Activated CD4-positive, alpha-beta T cell treated with anti-CD3 and anti-CD28 coated beads, Interleukin-2, amount 50 U/mL, for 48 hours (primary cell): ENCODE measurements at regions not wholly inside any gene's neighbourhood (a gene's known extent, or its start where the extent isn't known, plus 50 kb on each side); places are given as distances from the start of the nearest gene placed in this dataset.
"Not testable (repeated sequence)": the region's sequence is repeated elsewhere in the genome, so short reads cannot be mapped to it uniquely, and the experiment has no call there.

Experiments used
- DNase-seq, 2 experiments: peaks; one replicate each; pipeline ENCODE4 v3.0.0-alpha.2; 2020

DNA sequence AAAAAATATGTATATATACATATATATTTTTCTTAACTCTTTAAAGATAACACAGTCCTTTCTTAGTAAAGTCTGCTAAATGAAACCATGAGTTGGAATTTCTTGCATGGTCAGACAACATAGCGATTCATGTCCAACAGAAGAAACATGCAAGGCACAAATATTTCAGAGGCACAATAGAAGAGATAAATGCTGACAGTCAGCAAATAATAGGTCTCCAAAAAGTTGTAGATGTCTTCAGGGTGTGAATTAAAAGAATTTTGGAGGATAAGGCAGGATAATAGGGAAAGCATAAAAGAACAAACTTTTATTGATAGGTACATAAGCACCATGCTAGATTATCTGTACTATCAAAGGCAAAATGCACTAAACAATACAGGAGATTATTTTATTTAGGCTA, 800.2 kb downstream of the PLCL1 start:
- no peak for DNase-seq

DNA sequence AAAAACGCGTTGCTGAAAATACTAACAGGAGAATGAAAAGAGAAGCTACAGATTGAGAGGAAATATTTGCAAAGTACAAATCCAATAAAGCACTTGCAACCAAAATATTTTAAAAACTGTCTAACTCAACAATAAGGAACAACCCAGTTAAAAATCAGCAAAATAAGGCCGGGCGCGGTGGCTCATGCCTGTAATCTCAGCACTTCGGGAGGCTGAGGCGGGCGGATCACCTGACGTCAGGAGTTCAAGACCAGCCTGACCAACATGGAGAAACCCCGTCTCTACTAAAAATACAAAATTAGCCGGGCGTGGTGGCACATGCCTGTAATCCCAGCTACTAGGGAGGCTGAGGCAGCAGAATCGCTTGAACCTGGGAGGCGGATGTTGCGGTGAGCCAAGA, 798.6 kb downstream of the PLCL1 start:
- not testable (repeated sequence) for DNase-seq

DNA sequence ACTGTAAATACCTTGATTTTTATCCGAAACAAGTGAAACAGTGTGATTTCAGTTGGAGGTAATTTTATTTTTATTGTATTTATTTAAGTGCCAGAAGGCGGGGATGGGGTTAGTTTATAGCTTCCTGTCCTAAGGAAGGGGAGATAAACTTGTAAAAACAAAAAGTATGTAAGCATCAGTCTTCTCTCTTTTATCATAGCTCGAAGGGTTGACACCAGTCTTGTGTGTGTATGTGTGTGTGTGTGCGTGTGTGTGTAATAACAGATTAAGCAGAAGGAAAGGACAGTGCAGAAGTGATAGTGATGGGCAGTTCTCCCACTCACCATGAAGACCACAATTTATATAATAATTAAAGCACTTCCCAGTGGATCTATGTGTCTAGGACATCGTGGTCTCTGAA, 793.3 kb downstream of the PLCL1 start:
- DNase-seq, result no peak

DNA sequence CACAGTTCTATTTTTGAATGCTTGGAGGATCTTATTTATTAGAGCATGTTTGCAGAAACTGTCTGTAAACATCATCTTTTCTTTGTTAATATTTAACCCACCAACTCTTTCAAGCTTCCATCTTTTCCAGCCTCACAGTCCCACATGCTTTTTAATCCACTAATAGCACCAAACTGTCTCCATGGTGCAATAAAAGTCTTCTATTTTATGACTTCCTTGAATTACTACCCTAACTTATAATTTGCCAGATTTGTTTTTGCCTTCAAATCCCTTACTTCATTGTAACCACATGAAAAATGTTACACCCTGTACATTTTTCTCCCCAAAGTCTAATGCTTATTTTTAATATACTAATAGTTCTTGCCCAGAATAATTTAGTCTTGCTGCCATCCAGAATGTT, 792.6 kb downstream of the PLCL1 start:
- DNase-seq, result no peak

DNA sequence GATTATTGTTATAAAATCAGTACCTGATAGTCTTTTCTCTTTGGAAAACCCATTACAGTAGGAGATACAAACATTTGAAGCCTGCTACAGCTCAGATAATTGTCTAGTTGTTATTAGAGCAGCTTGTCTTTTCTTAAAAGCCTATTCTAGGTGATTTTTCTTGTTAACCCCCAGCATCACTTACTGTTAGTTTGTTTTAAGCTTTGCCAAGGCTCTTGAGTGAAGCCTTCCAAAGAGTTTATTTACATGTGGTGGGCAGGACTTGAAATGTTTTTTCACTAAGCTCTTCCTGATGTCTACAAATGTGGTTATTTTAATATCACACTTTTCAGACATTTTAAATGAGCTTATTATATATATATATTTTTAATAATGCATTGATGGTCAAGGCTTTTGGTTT, 791.3 kb downstream of the PLCL1 start:
- DNase-seq, result no peak

DNA sequence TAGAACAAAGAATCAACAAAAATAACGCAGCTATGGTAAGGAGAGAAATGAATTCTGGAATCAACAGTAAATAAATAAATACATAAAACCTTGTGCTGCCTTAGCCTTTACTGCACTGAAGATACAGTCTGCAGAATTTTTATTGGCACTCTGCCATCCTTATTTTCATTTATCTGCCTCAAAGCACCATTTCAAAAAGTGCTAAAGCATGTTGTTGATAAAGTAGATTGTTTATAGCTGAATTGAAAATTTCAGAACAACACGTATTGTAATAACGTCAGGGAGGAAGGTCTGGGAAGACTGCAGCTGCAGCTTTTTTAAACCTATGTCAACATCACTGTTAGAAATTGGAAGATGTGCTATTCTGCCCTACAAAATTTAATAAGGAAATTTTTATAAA, 787.2 kb downstream of the PLCL1 start:
- no peak for DNase-seq

DNA sequence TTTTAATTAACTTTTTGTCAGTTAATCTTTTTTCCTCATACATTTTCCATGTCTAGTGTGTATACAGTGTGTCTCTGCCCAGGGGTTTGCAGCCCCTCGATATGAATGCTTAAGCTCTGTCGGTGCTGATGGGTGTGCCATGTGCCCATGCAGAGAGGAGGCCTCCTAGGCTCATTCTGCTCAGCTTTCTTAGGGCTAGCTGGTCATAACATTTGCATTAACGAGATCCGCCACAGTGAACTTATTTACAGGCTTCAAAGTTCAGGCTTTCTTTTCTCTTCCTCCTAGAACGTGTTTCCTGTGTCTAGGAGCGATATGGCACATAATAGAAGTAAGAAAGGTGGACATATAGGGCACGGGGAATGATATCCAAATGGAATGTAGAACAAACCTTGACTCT, 783.3 kb downstream of the PLCL1 start:
- no peak for DNase-seq

DNA sequence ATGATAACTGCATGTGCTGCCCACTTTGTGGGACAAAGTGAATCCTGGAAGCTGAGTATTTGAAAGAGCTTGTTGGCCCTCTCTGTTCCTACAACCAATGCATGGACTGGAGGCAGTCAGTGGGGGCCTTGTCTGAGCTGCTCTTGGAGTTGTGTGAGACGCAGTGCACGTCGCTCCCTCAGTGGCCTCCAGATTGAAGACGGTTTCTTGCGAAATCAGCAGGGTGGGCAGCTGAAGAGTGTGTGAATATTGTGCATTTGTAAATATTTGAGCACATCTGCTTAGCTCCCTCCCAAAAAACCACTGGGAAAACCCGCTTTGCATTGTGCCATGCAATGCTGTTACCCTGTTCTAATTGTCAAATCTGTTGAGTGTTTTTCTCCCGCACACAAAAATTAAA, 782.8 kb downstream of the PLCL1 start:
- DNase-seq, result no peak

DNA sequence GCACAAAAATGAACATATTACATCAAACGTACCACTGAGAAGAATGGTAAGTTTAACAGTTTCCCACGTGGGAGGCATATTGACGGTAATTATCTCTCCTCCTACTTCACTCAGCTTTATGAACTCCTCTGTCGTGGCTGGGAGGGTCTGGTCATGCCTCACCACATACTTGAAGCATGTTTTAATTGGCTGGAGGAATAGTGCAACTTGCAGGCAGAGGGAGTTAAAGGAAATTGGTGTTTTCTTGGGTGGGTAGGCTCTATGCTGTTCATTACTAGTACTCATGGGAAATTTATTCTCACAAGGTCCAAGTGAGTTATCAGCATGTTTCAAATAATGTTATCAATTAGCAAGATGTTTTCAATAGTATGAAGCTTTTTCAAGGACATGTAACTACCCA, 767.0 kb downstream of the PLCL1 start:
- DNase-seq, result no peak

DNA sequence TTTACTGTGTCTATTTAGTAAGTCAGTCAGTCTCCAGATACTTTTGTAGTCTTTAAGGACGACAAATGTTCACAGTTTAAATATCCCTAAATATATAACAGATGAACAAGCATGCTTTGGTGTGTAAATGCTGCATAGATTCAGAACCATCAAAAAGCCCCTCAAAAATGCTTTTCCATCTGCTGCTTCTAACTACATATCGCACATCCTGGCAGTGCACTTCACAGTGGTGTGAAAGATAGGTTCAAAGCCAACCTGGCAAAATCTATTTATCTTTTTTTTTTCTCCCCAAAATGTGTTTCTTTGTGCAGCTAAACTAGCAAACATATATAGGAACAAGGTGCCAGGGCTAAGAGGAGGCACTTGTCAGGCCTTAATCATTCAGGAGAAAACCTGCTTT, 753.8 kb downstream of the PLCL1 start:
- no peak for DNase-seq

DNA sequence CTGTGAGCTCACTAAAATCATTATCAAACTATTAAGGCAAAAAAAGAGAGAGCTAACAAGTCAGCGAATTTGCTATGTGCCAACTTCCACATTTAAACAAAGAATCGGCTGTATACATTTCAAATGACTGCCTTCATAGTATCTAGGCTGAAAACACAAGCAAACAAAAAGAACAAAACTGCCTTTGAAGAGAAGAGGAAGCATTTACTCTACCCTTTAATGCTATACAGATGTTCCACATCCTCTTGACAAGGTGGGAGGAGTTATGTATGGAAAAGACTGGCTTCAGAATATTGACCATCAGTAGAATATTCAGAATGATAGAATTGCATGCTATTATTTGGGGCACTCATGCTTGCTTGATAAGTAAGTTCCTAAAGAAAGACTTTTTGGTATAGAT, 741.7 kb downstream of the PLCL1 start:
- DNase-seq, result no peak

DNA sequence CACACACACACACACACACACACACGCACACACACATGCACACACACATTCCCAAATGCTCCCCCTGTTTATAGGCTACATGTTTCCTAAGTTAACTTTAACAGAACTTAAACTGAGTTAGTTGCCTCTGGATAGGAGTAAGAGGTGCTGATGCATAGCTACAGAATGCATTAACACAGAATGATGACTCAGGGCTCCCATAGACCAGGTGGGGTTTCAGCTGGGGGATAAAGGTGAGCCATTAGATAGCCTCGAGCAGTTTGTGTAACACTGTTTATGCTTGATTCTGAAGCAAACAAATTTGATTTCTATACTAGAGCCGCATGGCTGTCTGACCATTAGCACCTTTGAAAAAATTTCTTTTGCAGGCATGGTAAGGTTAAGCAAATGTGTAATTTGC, 741.0 kb downstream of the PLCL1 start:
- DNase-seq, result no peak

DNA sequence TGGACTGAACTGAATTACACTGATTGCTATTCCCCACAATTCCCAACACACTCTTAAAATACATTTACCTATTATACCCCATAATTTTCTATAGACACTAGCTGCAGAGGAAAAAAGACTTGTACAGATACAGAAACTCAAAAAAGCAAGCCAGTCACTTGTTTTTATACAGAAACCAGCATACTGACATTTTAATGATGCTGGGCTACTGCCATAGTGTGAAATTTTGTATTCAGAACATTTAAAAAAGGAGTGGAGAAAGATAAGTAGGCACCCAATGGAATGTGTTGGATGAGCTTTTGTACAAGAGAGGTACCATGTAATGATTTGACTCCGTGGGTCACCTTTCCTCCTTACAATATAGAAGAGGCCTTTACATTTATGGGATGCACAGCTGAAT, 740.1 kb downstream of the PLCL1 start:
- no peak for DNase-seq

DNA sequence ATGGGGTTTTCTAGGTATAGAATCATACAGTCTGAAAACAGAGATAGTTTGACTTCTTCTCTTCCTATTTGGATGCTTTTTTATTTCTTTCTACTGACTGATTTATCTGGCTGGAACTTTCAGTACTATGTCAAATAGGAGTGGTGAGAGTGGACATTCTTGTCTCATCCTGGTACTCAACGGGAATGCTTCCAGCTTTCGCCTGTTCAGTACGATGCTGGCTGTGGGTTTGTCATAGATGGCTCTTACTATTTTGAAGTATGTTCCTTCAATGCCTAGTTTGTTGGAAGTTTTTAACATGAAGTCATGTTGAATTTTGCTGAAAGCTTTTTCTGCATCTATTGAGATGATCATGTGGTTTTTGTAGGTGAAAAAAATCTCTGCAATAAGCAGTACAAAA, 730.4 kb downstream of the PLCL1 start:
- DNase-seq, result no peak

DNA sequence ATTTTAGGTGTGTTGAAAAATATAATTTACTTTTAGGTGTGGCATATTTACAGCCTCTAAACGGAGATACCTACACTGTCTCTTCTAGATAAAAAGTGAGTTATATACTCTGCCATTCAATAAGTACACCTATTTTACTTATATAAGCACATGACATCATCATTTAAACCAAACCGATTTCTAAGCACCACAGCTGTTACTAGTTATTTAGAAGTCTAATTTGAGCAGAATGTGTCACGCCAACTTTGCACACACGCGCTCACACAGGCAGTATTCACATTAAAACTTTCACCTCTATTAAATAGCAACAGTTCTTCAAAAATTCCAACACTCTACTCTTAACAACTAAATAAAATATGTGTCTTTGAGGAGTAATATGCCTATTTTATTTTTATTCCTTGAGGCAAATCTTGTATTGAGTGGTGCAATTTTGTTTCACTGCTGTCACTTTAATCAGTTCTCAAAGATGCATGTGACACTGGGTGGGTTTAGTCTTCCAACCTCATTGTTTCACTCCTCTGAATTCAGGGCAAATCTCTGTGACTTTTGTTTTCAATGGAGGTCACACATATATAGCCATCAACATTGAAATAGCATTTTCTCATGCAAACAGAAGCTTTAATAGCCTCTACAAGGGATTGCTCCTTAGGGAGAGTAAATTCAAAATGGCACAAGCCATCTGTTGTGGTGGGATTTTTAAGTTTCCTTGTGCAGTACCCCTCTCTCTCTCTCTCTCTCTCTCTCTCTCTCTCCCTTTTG, 721.0 kb downstream of the PLCL1 start:
- no peak for DNase-seq

DNA sequence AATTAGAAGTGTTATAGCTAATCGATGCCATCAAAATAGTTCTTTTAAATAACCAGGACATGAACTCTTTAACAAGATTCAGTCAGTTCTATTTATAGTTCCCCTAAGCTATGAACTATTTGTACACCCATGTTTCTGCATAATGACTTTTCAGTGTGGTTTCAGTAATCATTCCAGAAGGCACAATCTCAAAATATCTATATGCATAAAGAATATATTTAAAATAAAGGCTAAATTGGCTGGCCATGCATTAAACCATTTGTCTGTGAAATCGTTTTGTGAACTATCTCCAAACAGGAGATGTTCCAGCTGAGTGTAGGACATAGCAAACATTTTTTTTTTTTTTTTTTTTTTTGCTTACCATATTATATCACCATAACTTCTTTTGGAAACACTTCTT, 719.3 kb downstream of the PLCL1 start:
- no peak for DNase-seq

DNA sequence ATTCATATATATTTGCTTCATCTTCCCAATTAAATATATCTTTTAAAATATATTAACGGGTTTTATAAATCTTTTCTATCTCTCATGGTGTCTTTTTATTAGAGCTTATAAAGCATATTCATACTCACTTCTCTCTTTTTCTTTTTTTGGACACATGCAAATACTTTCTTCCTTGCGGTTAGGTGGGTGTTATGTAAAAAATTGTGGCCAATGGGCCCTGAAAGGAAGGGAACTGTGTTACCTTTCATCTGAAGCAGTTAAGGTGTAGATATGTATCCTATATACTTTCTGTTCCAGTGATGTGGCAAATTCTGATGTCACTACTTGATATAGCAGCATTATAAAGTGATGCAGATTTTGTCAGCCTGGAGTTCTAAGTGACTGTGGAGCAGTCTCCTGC, 714.5 kb downstream of the PLCL1 start:
- DNase-seq, result no peak

DNA sequence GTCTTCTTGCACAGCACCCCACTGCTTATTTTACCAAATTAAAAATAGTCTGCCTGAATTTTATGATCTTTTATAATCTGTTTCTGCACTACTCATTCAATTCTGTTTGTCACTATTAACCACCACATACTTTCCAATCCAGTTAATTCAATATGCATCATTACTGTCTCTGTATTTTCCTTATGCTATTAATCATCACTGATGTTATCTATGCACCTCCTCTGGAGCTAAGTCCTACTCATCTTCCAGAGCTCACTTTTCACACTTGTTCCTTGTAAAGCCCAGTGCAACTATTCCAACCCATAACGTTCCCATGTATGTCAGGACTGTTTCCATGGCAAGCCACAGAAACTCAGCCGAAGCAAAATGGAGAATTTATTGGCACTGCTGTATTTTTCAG, 713.6 kb downstream of the PLCL1 start:
- no peak for DNase-seq

DNA sequence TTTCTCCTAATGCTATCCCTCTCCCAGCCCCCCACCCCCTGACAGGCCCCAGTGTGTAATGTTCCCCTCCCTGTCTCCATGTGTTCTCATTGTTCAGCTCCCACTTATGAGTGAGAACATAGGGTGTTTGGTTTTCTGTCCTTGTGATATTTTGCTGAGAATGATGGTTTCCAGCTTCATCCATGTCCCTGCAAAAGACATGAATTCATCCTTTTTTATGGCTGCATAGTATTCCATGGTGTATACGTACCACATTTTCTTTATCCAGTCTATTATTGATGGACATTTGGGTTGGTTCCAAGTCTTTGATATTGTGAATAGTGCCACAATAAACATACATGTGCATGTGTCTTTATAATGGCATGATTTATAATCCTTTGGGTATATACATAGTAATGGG, 704.2 kb downstream of the PLCL1 start:
- DNase-seq, result not testable (repeated sequence)

DNA sequence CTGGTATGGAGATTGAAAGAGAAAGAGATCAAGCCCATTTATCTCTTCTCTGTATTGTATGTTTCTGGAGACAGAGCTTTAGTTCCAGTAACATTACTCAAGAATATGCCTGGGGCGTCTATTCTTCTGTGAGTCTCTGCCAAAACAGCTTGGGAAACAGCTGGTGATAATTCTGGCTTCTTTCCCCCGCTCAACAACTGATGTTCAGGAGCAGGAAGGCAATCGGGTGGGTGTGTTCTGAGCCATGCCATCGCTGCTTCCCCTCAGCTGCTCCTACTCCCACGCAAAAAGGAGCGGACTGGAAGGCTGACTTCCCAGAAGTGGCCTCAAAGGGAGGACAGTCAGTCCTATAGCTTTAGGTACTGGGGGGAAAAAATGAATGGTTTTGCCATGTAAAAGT, 695.1 kb downstream of the PLCL1 start:
- DNase-seq, result no peak

DNA sequence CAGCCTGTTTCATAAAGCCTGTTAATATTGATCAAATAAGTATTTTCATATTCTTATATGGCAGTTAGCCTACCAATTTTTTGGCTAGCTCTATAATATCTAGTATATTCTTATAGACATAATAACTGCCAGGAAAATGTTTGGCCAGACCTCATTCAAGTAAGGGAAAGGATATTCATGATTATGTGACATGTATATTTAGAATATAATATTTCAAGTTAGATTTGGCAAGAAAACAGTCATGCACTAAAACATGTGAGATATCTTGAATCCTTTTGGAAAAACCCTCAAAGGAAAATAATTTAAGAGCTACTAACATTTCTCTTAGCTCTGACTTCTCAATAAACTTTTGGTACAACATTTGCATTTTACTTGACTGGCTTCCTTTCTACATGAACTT, 694.1 kb downstream of the PLCL1 start:
- no peak for DNase-seq

DNA sequence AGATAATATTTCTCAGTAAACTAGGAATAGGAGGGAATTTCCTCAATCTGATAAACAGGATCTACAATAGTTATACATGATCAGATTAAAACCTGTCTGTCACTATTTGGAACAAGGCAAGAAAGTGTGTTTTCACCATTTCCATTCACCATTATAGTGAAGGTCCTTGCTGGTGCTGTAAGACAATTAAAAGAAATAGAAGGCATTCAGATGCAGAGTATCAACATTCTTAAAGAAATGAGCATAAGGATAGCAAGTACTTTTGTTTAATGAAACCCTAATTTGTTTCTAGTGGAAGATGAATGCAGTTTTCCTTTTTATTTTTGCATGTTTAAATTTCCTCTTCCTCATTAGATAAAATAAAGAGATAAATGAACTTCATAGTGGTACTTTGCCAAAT, 693.7 kb downstream of the PLCL1 start:
- no peak for DNase-seq

DNA sequence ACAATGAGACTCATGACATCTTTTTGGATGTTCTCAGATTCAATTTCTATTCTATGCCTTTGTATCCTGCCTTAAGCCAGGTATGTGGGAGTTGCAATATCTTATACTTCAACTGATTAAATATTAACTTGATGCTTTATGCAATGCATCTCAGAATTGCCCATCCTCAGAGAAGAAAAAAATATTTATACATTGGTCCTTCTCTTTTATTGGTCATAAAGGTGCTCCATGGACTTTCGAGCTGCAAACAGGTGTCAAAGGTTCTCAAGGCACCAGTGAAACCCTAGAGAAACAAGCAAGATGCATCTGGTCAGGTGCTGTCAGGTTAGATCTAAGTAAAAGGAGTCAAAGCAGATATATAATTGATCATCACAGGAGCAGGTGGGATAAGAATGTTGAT, 690.5 kb downstream of the PLCL1 start:
- no peak for DNase-seq

DNA sequence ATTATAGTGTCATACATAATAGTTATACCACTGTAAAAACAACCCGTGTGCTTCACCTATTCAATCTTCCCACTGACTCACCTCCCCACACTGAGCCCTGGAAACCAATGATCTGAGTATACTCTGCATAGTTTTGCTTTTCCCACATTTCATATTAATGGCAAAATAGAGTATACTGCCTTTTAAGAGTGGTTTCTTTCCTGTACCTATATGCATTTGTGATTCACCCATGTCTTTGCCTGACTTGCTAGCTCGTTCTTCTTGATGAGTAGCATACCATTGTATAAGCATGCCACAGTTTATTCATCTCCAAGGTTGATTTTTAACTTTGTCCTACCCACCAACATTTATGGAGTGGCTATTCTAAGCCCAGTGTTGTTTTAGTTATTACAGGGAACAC, 686.4 kb downstream of the PLCL1 start:
- DNase-seq, result no peak

DNA sequence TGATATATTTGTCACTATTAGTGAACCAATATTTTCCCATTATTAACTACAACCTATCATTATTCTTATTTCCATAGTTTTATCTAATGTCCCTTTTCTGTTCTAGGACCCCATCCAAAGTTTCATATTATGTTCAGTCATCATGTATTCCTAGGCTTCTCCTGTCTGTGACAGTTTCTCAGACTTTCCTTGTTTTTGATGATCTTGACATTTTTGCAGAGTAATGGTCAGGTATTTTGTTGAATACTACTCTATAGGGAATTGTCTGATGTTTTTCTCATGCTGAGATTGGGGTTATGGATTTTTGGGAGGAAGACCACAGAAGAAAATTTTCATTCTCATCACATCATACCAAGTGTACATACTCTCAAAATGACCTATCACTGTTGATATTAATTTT, 684.6 kb downstream of the PLCL1 start:
- no peak for DNase-seq

DNA sequence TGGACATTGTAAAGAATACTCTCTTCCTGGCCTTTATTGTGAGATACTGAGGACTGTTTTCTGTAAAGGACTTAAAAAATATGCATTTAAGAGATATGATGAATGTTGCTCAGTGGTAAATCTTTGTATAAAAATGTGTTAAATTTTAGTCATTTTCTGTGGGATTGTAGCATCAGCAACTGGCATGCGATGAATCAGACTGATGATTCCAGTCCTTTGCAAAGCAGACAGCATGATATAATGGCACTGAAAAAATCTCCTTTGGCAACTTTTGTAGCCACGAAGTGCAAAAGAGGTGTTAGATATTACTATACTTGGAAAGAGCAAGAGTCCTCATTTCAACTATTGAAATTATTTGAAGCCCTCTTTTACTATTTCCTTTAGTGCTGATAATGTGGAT, 678.7 kb downstream of the PLCL1 start:
- no peak for DNase-seq
